ENCODE measurements at regions not wholly inside any gene's neighbourhood (a gene's known extent, or its start where the extent isn't known, plus 50 kb on each side); places are given as distances from the start of the nearest gene placed in this dataset.

GRCh38 chr6:84836366-84836765 lies 72.0 kb upstream of the TBX18 start:
- TF ChIP-seq ZNF274 (IDR thresholded peaks at IDR 0.05; ENCODE audit: low read depth, low read length) = no peak
- no peak for TF ChIP-seq YY1 (IDR thresholded peaks at IDR 0.05; ENCODE audit: insufficient read depth, insufficient read length)
- TF ChIP-seq SUZ12 (IDR thresholded peaks at IDR 0.05; ENCODE audit: extremely low read depth, insufficient read depth, insufficient read length) = no peak
